HG03095 (cell line): ENCODE measurements at regions not wholly inside any gene's neighbourhood (a gene's known extent, or its start where the extent isn't known, plus 50 kb on each side); places are given as distances from the start of the nearest gene placed in this dataset.
"Not testable (repeated sequence)": the region's sequence is repeated elsewhere in the genome, so short reads cannot be mapped to it uniquely, and the experiment has no call there.

Experiments used
- ATAC-seq: cut with Tn5 transposase; IDR thresholded peaks from one replicate; pipeline ENCODE4 v1.9.1; 2021; ENCODE audit warnings: moderate library complexity; ENCODE audit not compliant: unreplicated experiment

DNA sequence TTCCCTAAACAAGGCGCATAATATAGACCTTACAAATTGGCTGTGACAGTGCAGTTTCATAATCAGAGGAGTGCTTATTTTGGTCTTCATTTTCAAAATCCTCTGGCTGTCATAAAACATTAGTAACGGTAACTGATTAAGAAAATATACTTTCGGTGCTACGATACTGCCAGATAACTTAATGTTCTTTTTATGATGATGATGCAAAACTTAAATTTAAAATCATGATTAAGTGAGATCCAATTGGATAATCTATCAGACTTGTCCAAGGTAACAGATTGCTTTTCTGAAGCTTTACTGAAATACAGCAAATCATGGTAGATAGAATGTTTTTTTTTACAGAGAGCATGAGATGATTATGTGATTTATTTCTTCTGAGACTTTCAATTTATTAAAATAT lies 364.2 kb upstream of the CNTN3 start:
- no peak for ATAC-seq

DNA sequence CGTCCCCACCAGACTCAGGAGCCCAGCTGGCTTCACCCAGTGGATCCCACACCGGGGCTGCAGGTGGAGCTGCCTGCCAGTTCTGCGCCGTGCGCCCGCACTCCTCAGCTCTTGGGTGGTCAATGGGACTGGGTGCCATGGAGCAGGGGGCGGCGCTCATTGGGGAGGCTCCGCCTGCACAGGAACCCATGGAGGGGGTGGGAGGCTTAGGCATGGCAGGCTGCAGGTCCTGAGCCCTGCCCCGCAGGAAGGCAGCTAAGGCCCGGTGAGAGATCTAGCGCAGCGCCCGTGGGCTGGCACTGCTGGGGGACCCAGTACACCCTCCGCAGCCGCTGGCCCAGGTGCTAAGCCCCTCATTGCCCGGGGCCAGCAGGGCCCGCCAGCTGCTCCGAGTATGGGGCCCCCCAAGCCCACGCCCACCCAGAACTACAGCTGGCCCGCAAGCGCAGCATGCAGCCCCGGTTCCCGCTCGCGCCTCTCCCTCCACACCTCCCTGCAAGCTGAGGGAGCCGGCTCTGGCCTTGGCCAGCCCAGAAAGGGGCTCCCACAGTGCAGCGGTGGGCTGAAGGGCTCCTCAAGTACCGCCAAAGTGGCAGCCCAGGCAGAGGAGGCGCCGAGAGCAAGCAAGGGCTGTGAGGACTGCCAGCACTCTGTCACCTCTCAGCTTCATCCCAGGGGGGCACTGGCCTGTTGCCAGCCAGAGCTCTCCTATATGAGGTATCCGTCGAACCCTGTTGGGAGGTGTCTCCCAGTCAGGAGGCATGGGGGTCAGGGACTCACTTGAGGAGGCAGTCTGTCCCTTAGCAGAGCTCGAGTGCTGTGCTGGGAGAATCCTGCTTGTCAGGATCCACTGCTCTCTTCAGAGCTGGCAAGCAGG lies 370.8 kb upstream of the CNTN3 start:
- not testable (repeated sequence) for ATAC-seq

DNA sequence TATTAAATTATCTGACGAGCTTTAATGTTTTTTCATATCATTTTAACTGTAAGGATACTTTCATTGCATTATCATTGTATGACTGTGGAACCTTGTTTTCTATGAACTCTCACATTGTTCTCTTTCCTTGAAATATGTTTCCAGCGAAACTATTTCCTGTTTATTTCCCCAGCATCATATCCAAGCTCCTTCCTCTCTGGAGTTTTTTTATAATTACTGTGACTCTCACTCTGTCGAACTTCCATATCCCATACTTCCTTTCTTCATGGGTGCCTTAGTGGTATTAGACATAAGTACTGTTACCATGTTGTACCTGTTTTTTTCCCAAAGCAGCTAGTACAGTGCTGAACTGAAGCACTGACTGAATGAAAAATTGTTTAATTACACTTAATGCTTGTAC lies 373.6 kb upstream of the CNTN3 start:
- no peak for ATAC-seq

DNA sequence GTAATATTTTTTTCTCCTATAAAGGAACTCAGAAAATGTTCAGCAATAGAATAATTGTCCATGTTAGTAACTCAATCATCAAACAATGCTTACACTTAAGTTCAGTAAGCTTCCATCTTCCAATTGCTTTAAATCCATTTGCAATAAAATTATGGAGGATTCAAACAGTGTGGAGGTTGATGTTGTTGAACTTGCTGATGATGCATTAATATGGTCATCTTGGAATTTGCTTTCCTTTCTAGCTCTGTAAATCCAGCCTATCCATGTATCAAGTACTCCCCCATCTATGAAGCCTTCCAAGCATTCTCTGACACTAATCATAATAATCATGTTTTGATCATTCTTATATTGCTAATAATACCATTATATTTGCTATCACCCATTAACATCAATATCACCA lies 378.4 kb upstream of the CNTN3 start:
- ATAC-seq, result no peak

DNA sequence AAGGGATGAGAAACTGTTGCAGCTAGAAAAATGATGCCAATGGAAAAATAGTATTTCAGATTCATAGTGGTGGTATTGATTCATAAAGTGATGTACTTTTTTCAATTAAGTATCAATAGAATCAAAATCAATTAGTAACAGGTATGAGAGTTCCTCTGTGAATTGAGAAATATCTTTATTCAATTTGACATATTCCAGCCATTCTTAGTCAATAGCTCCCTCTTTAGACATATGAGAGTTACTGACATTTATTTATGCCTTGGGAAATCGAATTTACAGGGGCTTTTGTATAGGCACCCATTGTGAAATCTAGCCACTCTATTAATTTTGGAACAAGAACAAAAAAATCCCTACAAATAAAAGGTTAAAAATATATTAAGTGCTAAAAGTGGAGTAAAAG lies 386.9 kb upstream of the CNTN3 start:
- no peak for ATAC-seq

DNA sequence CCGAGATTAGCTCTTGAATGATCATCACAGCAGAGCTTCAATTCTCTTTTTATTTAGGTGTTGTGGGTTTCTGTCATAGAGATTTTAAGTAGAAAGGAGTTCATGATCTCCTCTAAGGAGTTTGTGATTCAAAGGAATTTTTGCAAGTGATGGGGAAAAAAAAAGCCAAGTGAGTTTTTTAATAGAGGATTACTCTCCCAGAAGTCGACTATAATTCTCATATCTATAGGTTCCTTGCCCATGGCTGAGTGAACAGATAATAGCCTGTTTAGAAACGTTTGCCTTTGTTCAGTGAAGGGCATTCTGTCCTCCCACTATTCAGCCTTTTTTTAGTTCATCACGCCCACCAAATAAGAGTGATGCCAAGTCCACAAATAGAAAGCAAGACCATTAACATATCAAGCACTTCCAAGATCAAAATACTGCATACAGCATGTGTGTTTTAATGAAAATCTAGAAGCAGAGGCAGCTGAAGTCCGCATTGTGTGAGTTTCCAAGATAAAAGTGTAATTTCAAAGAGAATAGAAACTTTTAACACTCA lies 398.4 kb upstream of the CNTN3 start:
- no peak for ATAC-seq

DNA sequence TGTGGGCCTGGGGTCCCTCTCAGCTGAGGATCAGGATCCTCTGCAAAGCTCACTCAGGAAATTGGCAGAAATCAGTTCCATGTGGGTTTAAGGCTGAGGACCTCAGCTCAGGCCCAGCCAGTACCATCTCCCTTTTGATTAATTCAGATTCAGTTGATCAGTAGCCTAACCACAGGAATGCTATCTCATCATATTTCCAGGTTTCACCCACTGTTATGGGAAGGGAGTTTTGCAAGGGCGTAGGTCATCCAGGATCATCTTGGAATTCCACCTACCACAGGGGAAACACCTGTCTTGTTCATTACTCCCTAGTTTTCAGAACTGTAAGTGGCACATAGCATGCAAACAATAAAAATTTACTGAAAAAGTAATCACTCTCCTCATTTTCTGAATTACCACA lies 399.5 kb upstream of the CNTN3 start:
- ATAC-seq, result no peak

DNA sequence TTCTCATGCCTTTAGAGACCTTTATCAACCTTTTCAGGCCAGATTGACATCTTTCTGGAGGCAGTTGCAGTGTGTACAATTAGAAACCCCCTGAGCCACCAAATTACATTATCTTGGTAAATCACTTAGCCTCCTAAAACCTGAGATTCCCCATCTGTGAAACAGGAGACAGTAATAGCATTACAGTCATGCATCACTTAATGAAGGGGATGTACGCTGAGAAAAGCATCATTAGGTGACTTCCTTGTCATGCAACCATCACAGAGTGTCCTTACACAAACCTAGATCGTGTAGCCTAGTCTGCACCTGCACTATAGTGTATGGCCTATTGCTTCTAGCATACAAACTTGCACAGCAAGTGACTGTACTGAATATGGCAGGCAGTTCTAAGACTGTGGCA lies 400.8 kb upstream of the CNTN3 start:
- ATAC-seq, result no peak

DNA sequence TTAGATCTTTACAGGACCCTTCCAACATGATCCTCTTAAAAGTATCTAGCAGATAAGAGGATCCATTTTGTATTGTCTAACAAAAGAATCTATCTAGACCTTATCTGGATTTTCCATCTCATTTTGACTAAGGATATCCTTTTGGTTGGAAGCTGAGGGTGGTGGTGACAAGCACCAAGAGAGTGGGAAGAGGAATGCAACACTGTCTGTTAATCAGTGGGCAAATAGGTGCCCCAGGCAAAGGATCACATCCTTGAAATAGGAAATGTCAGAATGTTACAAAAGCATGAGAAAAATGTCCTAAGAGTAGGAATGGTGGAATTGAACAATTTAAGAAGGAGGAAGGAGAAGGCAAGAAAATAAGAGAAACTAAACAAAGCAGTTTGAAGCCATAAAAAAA lies 420.7 kb upstream of the CNTN3 start:
- no peak for ATAC-seq

DNA sequence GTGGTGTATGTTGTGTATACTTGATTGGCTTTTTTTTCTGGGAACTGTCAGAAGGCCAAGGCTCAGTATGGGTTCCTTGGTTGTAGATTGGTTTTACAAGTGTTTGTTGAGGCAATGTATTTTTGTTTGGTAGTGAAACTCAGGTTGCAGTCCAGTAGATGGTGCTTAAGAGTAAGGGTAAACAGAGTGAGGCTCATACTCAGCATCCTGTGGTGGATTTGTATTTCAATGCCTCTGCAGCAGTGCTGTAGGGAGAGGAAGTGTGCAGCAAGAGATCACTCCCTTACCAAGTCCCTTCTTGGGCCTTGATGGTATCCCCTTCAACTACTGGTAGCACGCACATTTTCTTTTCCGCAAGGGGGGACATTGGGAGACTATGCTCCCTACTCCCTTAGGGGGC lies 428.5 kb upstream of the CNTN3 start:
- ATAC-seq, result no peak

DNA sequence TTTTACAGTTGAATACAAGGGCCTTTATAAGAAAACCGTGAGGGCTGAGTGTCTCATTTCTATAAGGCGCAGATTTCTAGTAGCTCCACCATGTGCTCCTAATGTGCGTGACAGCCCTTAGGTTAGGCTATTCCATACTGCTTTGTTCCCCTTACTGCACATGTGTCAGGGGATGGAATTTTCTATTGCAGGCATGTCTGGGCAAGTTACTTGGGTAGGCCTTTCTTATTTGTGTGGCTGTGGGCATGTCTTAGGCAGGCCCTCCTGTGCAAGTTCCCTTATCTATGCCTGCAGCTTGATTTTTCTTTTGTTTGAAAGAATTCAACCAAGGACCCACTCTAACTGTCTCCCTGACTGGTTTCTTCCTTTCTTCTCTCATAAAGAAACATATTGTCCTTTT lies 434.2 kb upstream of the CNTN3 start:
- no peak for ATAC-seq

DNA sequence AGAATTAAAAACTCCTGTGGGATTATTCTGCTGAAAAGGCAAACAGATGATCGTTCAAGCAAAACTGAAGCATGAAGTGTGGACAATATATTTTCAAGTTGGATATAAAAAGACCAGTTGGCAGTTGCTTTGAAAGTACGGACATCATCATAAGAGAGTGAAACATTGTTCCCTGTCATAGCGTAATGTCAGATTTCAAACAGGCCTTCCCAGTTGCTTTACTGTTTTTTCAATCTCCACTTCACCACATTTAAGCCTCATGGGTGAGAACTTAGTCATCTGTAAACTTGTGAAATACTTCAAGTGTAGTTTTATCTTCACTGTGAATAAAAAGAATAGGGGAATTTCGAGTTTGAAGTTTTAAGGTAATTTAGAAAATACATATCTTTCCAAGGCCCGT lies 435.1 kb upstream of the CNTN3 start:
- ATAC-seq, result no peak

DNA sequence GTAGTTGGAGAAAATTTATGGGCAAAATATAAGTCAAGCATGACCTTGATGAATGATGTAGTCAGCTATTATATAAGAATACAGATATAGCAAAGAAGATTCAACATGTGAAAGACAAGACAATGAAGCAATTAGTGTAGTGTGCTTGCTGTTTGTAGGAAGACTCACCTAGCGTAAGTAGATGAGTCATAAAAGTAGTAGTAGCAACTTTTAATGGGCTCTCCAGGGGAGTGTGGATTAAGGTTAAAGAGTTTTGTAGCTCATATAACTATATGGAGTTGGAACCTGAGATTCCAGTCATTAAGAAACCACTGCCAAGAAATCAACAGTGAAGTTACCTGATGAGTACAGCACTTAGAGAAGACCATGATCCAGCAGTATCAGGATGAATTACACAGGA lies 444.7 kb upstream of the CNTN3 start:
- no peak for ATAC-seq

DNA sequence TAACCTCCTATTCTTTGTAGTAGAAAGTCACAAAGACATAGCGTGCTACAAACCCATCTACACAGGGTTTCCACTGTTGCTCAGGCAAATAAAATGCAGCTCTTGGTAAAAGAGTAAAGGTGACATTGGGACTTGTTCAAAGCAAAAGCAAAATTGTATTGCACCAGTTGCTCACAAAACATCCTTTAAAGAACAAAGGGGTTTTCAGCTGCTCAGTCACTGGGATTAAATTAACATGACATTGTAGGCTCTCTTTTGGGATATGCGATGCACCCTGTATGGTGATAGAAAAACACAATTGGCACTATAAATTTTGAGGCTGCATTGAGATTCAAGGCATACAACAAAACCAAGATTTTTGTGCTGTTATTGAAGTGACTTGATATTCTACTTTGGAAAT lies 447.3 kb upstream of the CNTN3 start:
- ATAC-seq, result no peak

DNA sequence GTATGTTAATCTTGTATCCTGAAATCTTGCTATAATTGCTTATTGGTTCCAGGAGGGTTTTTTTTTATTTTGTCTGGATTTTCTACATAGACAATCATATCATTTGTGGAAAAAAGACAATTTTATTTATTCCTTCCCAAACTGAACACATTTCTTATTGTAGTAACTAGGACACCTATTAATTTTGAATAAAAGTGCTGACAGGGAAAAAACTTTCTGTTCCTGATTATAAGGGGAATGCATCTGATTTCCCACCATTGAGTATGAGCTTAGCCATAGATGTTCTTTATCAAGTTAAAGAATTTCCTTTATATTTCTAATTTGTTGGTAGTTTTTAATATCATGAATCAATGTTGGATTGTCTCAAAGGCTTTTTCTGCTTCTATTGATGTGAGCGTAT lies 460.7 kb upstream of the CNTN3 start:
- ATAC-seq, result no peak

DNA sequence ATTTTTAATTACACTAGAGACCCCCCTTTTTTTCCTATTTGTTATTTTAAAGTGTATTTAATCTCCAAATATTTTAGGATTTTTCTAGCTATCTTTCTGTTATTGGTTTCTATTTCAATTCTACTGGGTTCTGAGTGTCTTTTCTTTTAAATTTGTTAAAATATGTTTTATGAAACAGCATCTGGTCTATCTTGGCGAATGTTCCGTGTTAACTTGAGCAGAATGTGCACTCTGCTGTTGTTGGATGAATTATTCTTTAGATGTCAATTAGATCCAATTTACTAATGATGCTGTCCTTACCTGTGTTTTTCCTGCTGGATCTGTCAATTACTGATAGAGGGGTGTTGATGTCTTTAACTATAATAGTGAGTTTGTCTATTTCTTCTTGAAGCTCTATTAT lies 462.0 kb upstream of the CNTN3 start:
- ATAC-seq, result no peak

DNA sequence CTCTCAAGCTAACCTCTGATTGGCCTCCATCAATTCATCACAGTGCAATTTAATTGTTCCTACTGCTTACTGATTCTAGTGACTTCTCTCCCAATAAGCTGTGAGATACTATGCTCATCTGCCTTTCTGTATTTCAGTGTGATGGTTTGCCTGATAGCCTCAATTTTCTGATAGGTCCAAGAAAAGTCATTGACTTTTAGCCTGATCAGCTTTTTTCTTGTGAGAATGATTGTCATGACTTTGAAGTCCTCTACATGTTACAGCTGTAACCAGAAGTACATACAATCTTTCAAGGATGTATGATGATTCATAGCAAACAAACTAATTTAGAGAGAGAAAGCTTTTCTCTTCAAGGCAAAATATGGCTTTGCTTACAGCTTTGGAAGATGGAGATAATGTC lies 463.8 kb upstream of the CNTN3 start:
- ATAC-seq, result no peak

DNA sequence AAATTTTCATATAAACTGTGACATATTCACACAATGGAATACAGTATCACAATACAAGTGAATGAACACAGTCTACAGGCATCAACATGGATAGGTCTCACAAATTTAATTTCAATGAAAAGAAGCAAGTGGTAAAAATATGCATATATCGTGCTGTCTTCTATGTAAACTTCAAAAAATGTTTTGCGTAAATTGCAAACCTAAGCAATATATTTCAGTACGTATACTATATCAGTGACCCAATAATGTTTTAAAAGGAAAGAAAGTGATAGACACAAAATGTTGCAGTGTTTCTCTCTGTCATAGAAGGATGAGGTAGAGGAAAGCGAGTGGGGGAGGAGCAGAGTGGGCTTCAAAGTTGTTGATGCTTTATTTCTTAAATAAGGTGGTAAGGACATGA lies 468.4 kb upstream of the CNTN3 start:
- no peak for ATAC-seq

DNA sequence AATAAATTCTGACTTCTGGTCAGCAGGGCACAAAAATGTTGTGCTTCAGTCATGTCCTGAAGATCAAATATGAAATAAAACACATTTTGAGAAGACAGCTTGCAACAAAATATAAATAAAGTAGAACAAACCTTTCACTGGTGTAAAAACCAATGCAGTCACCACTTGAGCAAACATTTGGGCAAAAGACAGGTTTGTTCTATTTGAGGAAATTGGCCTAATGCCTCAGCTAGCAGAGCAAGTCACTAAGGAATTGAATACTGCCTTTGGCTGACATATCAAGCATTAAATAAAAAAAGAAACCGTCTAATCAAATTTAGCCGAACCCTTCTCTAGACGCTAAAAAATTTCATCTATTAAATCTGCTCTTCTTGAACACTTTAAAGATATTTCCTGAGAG lies 475.4 kb upstream of the CNTN3 start:
- no peak for ATAC-seq

DNA sequence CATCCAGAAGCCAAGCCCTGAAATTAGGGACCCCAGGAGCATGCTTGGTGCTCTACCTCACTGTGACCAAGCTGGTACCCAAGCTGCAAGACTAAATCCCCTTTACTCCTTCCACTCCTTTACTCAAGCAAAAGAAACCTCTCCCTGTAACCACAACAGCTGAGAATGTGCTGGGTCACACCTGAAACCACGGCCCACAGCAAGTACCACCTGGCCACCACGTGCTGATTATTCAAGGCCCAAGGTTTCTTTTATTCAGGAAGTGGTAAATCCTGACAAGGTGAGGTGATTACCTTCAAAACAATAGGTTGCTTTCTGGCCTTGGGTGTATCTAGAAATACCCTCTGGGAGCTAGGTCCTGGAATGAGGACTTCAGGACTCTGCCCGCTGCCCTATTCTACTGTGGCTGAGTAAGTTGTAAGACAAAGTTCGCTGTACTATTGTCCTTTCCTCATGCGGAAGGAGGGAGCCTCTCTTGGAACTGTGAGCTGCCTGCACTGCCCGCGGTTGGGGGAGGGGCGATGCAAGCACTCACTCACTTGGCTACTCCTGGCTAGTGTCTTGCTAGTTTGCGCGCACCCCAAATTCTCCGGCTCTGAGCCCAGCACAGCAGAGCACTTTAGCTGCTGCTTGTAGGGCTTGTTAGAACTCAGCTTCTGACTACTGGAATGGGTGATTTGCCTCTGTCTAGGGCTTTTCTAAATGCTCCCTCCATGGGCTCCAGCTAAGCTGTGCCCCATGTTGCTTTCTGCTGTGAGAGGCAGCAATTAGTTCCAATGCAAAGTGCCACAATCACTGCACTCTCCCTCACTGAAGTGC lies 487.1 kb upstream of the CNTN3 start:
- ATAC-seq, result no peak

DNA sequence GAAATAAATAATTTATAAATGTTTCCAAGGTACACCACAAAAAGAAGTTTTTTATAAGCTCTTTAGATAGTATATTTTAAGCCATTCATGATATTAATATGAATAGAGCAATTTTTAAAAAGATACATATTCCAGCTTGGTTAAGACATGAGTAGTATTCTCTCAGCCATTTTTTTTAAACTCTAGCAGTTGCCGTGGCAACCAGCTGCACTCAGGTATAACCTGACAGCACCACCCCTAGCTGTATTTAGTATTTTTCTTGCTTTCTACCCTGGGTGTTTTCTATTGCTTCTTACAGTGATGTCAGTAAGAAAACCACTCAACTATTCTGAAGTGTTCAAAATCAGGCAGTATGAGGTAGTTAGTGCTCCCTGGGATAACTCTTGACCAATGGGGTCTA lies 496.3 kb upstream of the CNTN3 start:
- ATAC-seq, result no peak

DNA sequence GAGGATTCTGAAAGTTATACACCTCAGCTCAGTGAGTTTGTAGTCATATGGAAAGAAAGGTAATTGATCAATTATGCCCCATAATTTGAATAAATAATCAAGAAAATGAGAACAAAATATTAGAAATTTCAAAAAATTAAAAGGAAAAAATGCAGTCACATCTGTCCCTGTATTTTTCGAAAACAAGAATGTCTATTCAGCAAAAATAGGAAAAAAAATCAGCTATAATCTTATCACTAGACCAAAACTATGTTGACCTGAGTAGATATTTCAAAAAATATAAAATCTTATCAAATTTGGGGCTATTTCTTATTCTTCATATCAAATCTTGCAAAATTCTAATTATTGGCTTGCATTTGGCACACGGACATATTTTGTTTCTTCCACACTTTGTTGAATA lies 501.2 kb upstream of the CNTN3 start:
- ATAC-seq, result no peak
